ENCODE measurements at regions not wholly inside any gene's neighbourhood (a gene's known extent, or its start where the extent isn't known, plus 50 kb on each side); places are given as distances from the start of the nearest gene placed in this dataset.

GRCh38 chr5:68021227-68021626 is 194.3 kb upstream of the PIK3R1 start:
- TF ChIP-seq POLR2A (IDR thresholded peaks at IDR 0.05; ENCODE audit: low read depth, low read length) (no peak), CTCF (IDR thresholded peaks at IDR 0.05; ENCODE audit: extremely low read depth in 1 of 2, insufficient read depth in 1 of 2, low read depth in 1 of 2, low read length in 2 of 2) (no peak), EZH2 (IDR thresholded peaks at IDR 0.05; ENCODE audit: borderline replicate concordance, low read depth, low read length, severe bottlenecking) (no peak), FOS (IDR thresholded peaks at IDR 0.05; ENCODE audit: borderline replicate concordance, insufficient read depth, low read length) (no peak), POLR2AphosphoS5 (IDR thresholded peaks at IDR 0.05; ENCODE audit: insufficient read depth, low read depth, low read length) (no peak), MYC (IDR thresholded peaks at IDR 0.05; ENCODE audit: low read depth, low read length) (no peak)

Data from endothelial cell of umbilical vein (primary cell).